A673 (cell line): ENCODE measurements at regions not wholly inside any gene's neighbourhood (a gene's known extent, or its start where the extent isn't known, plus 50 kb on each side); places are given as distances from the start of the nearest gene placed in this dataset.

Experiments
- BruUV-seq: library from RNA; stranded (reverse); fragments of 400-500 nt; replicated peaks from 2 replicates; lab custom pipeline; 2021; lab: Mats Ljungman, UMichigan
- CTCF ChIA-PET: fragments of 300-600 bp; sonication (Branson Sonifier 250); formaldehyde crosslinking; loops from one replicate; lab custom pipeline; 2022; ENCODE audit warnings: antibody characterized with exemption; lab: Charles Lee
- POLR2A ChIA-PET: fragments of 300-600 bp; sonication (Branson Sonifier 250); formaldehyde crosslinking; loops from one replicate; lab custom pipeline; 2022; ENCODE audit warnings: antibody characterized with exemption; ENCODE audit not compliant: low non-redundant PET; lab: Charles Lee
- DNase-seq: peaks from one replicate; pipeline ENCODE4 v3.0.0-alpha.2; 2015; ENCODE audit warnings: low spot score
- H3K27ac ChIP-seq: fragments of 200-600 bp; sonication (generic); 2 replicates; pipeline ENCODE4 v1.5.1; 2016; ENCODE audit warnings: mixed run types, low read depth, mild to moderate bottlenecking, mixed read lengths, antibody characterized with exemption, low read length; ENCODE audit not compliant: poor library complexity, severe bottlenecking
- H3K27me3 ChIP-seq: fragments of 200-600 bp; sonication (generic); replicated peaks from 2 replicates; pipeline ENCODE4 v1.6.1; 2017; ENCODE audit warnings: mixed run types, low read depth, mild to moderate bottlenecking, mixed read lengths, antibody characterized with exemption, low read length; ENCODE audit not compliant: insufficient read depth, poor library complexity
- H3K36me3 ChIP-seq: fragments of 200-600 bp; sonication (generic); 2 replicates; pipeline ENCODE4 v1.6.1; 2016; ENCODE audit warnings: mixed run types, mild to moderate bottlenecking, mixed read lengths, antibody characterized with exemption, low read length; ENCODE audit not compliant: insufficient read depth, poor library complexity, severe bottlenecking
- H3K4me1 ChIP-seq: fragments of 200-600 bp; sonication (generic); 2 replicates; pipeline ENCODE4 v1.6.1; 2017; ENCODE audit warnings: mixed run types, mild to moderate bottlenecking, mixed read lengths, antibody characterized with exemption, low read length; ENCODE audit not compliant: insufficient read depth, poor library complexity, severe bottlenecking
- H3K4me3 ChIP-seq: fragments of 200-600 bp; sonication (generic); 2 replicates; pipeline ENCODE4 v1.5.1; 2016; ENCODE audit warnings: low read depth, mixed run types, mild to moderate bottlenecking, mixed read lengths, low read length; ENCODE audit not compliant: poor library complexity, severe bottlenecking
- H3K9me3 ChIP-seq: fragments of 200-600 bp; sonication (generic); 2 replicates; pipeline ENCODE4 v1.6.1; 2016; ENCODE audit warnings: mixed run types, low read depth, mild to moderate bottlenecking, mixed read lengths, antibody characterized with exemption, low read length; ENCODE audit not compliant: poor library complexity, severe bottlenecking
- EZH2 ChIP-seq: fragments of 200-600 bp; sonication (generic); IDR thresholded peaks from 2 replicates; pipeline ENCODE4 v1.6.1; 2017; ENCODE audit warnings: borderline replicate concordance, low read depth, mild to moderate bottlenecking, mixed read lengths, antibody characterized with exemption, low read length; ENCODE audit not compliant: poor library complexity, severe bottlenecking
- intact Hi-C: fragments of 100-400 bp; cut with micrococcal nuclease; formaldehyde crosslinking; loops from one replicate; pipeline ENCODE4 v1.10.0; 2022; ENCODE audit not compliant: unreplicated experiment
- TF ChIP-seq, protein P1 (sequence below): fragments of 300-800, 200-600 bp; sonication (generic); conservative IDR thresholded peaks from 2 replicates; pipeline ENCODE4 v1.5.1; 2017; ENCODE audit warnings: low read depth, mild to moderate bottlenecking, antibody characterized with exemption, low read length, moderate library complexity, mixed read lengths

DNA sequence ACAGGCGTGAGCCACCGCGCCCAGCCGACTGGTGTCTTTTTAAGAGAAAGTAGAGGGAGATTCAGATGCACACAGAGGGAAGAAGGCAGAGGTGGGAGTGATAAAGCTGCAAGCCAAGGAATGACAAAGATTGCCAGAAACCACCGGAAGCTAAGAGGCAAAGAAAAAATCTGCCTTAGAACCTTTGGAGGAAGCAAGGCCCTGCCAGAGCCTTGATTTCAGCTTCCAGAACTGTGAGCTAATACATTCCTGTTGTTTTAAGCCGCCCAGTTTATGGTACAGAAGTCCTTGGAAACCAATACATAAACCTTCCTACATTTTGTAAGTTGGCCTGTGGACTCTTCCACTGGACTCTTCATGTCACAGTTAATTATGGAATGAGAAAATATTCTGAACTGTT lies 71.7 kb upstream of the SOX21 start:
- no peak for TF ChIP-seq EZH2
- TF ChIP-seq, protein P1, sequence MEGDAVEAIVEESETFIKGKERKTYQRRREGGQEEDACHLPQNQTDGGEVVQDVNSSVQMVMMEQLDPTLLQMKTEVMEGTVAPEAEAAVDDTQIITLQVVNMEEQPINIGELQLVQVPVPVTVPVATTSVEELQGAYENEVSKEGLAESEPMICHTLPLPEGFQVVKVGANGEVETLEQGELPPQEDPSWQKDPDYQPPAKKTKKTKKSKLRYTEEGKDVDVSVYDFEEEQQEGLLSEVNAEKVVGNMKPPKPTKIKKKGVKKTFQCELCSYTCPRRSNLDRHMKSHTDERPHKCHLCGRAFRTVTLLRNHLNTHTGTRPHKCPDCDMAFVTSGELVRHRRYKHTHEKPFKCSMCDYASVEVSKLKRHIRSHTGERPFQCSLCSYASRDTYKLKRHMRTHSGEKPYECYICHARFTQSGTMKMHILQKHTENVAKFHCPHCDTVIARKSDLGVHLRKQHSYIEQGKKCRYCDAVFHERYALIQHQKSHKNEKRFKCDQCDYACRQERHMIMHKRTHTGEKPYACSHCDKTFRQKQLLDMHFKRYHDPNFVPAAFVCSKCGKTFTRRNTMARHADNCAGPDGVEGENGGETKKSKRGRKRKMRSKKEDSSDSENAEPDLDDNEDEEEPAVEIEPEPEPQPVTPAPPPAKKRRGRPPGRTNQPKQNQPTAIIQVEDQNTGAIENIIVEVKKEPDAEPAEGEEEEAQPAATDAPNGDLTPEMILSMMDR = no peak
- Histone ChIP-seq H3K4me1 (no peaks in the 10 kb centered on the region), H3K36me3 (no peaks in the 10 kb centered on the region), H3K9me3 (no peaks in the 10 kb centered on the region), H3K27me3 (no peaks in the 10 kb centered on the region), H3K27ac (no peak overlapping the region), H3K4me3 (no peak overlapping the region)
- intact Hi-C loops = no loop called here
- POLR2A ChIA-PET = no interaction called here
- BruUV-seq = no TSS peak
- CTCF ChIA-PET = no interaction called here
- DNase-seq = no peak

GRCh38 chr13:94783489-94783888 lies 71.1 kb upstream of the SOX21 start:
- POLR2A ChIA-PET = no interaction called here
- Histone ChIP-seq H3K9me3 (no peaks in the 10 kb centered on the region), H3K27me3 (no peaks in the 10 kb centered on the region), H3K4me3 (no peak overlapping the region), H3K27ac (no peak overlapping the region), H3K36me3 (no peaks in the 10 kb centered on the region), H3K4me1 (no peaks in the 10 kb centered on the region)
- DNase-seq = no peak
- intact Hi-C loops = no loop called here
- BruUV-seq = no TSS peak
- CTCF ChIA-PET = no interaction called here
- TF ChIP-seq, protein P1 = no peak
- TF ChIP-seq EZH2 = no peak

DNA sequence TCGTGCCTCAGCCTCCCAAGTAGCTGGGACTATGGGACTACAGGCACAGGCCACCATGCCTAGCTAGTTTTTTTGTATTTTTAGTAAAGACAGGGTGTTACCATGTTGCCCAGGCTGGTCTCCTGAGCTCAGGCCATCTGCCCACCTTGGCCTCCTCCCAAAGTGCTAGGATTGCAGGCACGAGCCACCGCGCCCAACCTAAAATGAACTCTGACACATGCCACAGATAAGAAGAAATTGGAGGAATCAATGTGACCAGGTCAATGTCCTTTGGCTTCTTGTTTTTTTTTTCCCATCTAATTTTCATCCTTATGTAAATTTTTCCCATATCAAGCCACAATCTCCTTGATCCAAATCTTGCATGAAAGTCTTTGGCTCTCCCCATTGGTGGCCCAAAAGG lies 68.1 kb upstream of the SOX21 start:
- H3K4me3 ChIP-seq = no peak overlapping the region
- ChIA-PET CTCF (no interaction called here), POLR2A (no interaction called here)

More for the DNA sequence above, 68.1 kb upstream of the SOX21 start:
- no TSS peak for BruUV-seq
- Histone ChIP-seq H3K4me1 (no peaks in the 10 kb centered on the region), H3K27me3 (peaks cover 4% of the 10 kb centered on the region), H3K9me3 (no peaks in the 10 kb centered on the region), H3K36me3 (no peaks in the 10 kb centered on the region), H3K27ac (no peak overlapping the region)
- DNase-seq = no peak
- TF ChIP-seq EZH2 = no peak
- TF ChIP-seq, protein P1 = no peak
- intact Hi-C loops = no loop called here
